Dedifferentiated amniotic fluid mesenchymal stem cell (primary cell): ENCODE measurements at regions not wholly inside any gene's neighbourhood (a gene's known extent, or its start where the extent isn't known, plus 50 kb on each side); places are given as distances from the start of the nearest gene placed in this dataset.
"Not testable (repeated sequence)": the region's sequence is repeated elsewhere in the genome, so short reads cannot be mapped to it uniquely, and the experiment has no call there.

Source experiments
- DNase-seq: peaks from one replicate; pipeline ENCODE4 v3.0.0-alpha.2; 2016; ENCODE audit errors: extremely low spot score

DNA sequence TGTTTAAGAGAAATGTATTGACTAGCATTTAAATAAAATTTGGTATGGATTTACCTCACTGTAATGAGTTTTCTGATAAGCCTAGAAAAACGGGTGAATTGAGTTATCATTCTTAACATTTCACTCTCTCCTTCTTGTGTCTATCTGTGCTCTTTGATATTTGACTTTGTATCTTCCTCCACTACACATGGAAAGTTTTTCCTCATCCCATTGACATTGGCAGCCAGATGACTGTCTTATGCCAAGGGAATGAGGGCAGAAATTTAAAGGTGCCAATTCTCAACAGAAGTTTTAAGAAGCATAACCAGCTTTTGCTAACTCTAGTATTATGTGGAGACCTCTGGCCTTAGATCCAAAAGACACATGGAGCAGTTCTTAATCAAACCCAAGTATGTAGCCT lies 376.6 kb downstream of the DSEL start:
- no peak for DNase-seq

GRCh38 chr18:67135981-67136380 lies 380.5 kb downstream of the DSEL start:
- no peak for DNase-seq

DNA sequence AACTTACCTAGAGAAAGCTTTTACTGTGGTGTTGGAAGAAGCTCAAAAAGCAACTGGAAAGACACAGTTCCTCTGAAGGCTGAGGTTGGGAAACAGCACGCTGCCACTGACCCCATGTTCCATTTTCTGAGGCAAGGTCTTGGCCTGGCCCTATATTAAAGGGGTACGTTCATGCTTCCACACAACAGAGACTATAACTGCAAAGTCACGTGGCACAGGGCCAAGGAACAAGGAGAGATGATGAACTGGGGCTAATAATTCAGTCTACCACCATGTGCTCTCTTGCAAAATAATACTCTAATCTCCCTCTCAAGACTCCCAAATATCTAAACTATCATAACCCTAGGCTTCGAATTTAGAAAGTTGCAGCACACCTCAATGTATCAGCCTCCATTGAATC lies 381.6 kb downstream of the DSEL start:
- no peak for DNase-seq

- DNase-seq: no peak
Measured at GRCh38 chr18:67133669-67134068, 382.9 kb downstream of the DSEL start.

DNA sequence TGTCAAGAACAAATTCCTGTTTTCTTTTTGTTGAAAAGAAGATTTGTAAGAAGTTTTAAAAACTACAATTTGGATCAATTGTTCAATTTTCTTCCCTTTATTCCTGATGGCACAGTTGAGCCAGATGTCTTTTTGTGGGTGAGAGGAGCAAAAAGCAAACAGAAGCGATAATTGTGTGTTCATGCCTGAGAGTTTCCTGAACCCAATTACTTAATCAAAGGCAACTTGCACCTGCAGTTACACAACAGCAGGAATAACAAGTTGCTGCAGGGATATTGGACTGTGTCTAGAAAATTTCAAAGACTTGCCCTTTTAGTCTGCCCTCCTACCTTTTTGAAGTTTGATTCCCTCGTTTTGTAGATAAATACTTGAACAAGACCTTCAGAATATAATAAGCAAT lies 383.6 kb downstream of the DSEL start:
- no peak for DNase-seq

- no peak for DNase-seq
Measured at GRCh38 chr18:67131498-67131897, 385.0 kb downstream of the DSEL start.

- DNase-seq: not testable (repeated sequence)
Measured at GRCh38 chr18:67126751-67127150, 389.8 kb downstream of the DSEL start.

- DNase-seq: no peak
Measured at GRCh38 chr18:67123901-67124300, 392.6 kb downstream of the DSEL start.

DNA sequence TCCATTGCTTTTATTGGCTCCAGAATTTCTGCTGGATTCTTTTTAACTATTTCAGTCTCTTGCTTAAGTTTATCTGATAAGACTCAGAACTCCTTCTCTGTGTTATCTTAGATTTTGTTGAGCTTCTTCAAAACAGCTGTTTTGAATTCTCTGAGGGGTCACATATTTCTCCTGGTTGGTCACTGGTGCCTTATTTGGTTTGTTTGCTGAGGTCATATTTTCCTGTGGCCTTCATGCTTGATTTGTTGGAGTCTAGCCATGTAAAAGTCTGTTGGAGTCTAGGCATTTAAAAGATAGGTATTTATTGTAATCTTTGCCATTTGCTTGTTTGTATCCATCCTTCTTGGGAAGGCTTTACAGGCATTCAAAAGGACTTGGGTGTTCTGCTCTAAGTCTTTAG lies 398.7 kb downstream of the DSEL start:
- peak; percentile 41 for DNase-seq

- DNase-seq: no peak
Measured at GRCh38 chr18:67109535-67109934, 407.0 kb downstream of the DSEL start.

DNA sequence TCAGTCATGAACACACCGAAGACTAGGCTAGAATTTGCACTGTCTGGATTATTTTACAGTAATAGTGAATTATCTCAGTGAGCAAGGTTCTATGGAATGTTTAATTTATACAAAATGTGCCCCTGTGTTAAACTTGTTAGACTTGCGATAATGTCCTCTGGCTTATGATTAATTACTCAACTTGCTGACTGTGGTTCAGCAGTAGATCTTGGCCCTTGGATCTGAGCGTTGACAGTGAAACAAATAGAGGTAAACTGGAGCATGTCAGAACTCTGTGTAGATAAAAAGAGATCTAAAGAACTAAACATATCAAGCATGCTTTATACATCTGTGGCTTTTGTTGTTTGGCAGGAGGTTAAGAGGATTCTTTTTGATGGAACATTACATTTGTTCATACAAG lies 407.6 kb downstream of the DSEL start:
- DNase-seq: no peak

DNA sequence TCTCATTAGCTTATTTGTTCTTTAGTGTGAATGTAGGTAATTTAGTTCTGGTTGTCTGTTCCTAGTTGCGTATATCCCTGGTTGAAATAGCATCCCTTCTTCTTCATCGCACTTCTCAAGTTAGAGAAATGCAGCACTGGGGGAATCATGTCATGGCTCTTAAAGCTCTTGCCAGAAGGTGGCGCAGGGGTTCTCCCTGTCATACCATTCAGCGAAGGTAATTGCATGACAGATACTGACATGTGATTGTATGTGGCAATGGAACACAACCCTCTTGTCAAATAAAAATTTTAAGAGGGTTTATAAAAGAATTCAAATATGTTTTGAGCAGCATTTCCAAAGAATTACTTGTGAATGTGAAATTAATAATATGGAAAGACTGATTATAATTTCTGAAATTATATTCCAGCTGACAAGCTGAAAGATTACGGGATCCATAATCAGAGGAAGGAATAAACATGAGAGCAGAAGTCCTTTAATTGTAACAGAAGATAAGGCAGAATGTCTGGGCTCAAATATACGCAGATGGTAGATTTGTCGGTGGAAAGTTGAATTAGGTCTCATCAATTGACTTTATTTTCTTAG lies 411.7 kb downstream of the DSEL start:
- peak; percentile 82 for DNase-seq

- DNase-seq: no peak
Measured at GRCh38 chr18:67094123-67094522, 422.4 kb downstream of the DSEL start.

GRCh38 chr18:67092141-67092540 lies 424.4 kb downstream of the DSEL start:
- no peak for DNase-seq

- DNase-seq: no peak
Measured at GRCh38 chr18:67081482-67082211, 434.9 kb downstream of the DSEL start.

DNA sequence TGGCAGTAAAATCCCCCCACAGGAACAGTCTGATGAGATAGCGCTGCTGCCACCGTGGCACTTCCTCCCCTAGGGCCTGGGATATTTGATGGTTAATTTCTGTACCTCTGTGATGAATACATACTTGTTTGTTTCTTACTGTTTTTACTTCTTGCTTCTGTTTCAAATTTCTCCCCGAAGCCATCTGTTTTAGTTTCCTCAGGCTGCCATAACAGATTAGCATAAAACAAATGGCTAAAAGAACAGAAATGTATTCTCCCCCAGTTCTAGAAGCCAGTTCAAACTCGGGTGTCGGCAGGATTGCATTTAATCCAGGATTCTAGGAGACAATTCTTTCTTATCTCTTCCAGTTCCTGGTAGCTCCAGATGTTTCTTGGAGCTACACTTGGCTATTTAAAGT lies 435.9 kb downstream of the DSEL start:
- DNase-seq: no peak

GRCh38 chr18:67074309-67074708 lies 442.2 kb downstream of the DSEL start:
- no peak for DNase-seq

GRCh38 chr18:67072791-67073190 lies 443.7 kb downstream of the DSEL start:
- no peak for DNase-seq

DNA sequence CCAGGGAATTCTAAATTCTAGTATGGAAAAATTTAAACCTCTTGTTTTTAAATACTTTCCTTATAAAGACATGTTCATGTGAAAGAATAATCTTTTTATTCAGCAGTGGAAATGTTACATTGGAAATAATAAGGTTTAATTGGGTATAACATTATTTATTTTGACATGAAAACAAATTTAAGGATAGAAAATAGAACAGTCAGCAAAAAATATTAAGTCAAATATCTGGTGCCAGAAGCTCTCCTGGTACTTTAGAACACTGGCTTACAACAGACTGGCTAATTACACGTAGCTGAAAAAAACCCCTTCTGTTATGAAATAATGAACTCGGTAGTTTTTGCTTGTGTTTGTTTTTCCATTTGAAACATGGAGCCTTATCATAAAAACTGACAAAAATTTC lies 447.9 kb downstream of the DSEL start:
- no peak for DNase-seq

DNA sequence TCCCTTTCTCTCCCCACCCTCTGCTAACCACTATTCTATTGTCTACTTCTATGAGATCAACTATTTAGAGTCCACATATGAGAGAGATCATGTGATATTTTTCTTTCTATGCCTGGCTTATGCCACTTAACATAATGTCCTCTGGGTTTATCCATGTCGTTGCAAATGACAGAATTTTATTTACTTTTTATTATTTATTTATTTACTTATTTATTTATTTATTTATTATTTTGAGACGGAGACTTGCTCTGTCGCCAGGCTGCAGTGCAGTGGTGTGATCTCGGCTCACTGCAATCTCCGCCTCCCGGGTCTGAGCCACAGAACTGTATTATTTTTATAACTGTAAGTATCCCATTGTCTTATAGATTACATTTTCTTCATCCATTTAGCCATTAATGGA lies 443.4 kb upstream of the CDH19 start:
- DNase-seq: no peak

- DNase-seq: no peak
Measured at GRCh38 chr18:67043276-67043675, 439.4 kb upstream of the CDH19 start.

- no peak for DNase-seq
Measured at GRCh38 chr18:67041334-67041733, 437.4 kb upstream of the CDH19 start.

DNA sequence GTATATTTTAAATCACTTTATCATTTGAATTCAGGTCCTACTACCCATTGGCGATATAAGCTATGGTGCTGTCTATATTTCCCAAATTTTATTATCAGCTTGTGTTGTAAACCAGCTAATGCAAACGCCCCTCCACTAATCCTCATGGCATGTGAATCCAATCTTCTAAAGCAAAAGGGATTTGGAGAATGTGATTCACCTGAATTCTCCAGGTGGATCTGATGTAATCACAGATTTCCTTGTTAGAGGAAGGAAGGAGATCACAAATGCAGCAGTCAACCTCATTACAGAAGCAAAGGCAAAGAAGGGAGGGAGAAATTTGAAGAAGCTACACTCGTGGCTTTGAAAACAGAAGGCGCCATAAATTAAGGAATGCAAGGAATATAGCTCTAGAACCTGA lies 431.1 kb upstream of the CDH19 start:
- DNase-seq: no peak

GRCh38 chr18:67023059-67023458 lies 419.2 kb upstream of the CDH19 start:
- DNase-seq: no peak
